Loucy (cell line): ENCODE measurements at regions not wholly inside any gene's neighbourhood (a gene's known extent, or its start where the extent isn't known, plus 50 kb on each side); places are given as distances from the start of the nearest gene placed in this dataset.

Source experiments
- EZH2phosphoT487 ChIP-seq: fragments of 200-600 bp; IDR thresholded peaks from 2 replicates; pipeline ENCODE4 v1.6.1; 2018; ENCODE audit warnings: antibody characterized with exemption, mild to moderate bottlenecking, moderate library complexity, borderline replicate concordance
- TF ChIP-seq, protein P1 (sequence below): fragments of 200-600 bp; sonication (generic); conservative IDR thresholded peaks from 2 replicates; pipeline ENCODE4 v1.5.1; 2014; ENCODE audit warnings: mild to moderate bottlenecking, antibody characterized with exemption, low read length

DNA sequence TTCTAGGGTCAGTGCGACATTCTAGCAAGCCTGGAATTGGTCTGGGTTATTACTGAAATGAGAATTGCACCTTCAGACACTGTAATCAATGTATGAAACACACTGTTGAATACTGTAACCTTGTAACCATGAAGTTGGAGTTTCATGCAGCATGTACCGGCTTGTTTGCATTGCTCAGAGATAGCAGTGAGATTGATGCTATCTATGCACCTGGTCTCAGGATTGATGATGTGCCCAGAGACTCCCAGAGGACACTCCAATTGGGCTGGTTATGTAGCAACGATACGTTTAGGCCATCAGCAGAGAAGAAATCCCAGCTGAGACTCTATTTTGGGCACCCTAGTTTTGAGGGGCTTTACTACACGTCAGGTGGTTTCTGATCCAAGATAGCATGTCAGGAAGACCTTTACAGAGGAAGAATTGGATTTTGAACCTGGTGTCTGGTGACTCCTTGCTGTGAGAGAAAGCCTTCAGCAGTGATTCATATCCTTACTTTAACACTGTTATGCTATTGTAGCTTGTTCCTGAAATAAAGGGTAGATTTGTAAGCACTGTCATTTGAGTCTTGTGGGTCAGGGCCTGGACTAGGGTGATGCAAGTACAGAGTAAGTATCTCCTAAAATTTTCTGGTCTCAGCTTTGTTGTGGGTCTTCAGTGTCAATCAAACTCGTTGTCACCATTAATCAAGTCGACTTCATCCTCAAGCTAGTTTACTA lies 305.1 kb upstream of the GULP1 start:
- TF ChIP-seq, protein P1, sequence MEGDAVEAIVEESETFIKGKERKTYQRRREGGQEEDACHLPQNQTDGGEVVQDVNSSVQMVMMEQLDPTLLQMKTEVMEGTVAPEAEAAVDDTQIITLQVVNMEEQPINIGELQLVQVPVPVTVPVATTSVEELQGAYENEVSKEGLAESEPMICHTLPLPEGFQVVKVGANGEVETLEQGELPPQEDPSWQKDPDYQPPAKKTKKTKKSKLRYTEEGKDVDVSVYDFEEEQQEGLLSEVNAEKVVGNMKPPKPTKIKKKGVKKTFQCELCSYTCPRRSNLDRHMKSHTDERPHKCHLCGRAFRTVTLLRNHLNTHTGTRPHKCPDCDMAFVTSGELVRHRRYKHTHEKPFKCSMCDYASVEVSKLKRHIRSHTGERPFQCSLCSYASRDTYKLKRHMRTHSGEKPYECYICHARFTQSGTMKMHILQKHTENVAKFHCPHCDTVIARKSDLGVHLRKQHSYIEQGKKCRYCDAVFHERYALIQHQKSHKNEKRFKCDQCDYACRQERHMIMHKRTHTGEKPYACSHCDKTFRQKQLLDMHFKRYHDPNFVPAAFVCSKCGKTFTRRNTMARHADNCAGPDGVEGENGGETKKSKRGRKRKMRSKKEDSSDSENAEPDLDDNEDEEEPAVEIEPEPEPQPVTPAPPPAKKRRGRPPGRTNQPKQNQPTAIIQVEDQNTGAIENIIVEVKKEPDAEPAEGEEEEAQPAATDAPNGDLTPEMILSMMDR, result no peak
- TF ChIP-seq EZH2phosphoT487, result no peak
